GM19468 (cell line): ENCODE measurements at regions not wholly inside any gene's neighbourhood (a gene's known extent, or its start where the extent isn't known, plus 50 kb on each side); places are given as distances from the start of the nearest gene placed in this dataset.

ENCODE experiments used
- ATAC-seq: cut with Tn5 transposase; IDR thresholded peaks from one replicate; pipeline ENCODE4 v1.9.1; 2021; ENCODE audit warnings: mild to moderate bottlenecking, moderate library complexity, moderate number of reproducible peaks; ENCODE audit not compliant: unreplicated experiment; ENCODE audit errors: extremely low read depth

- ATAC-seq: no peak
Observed at GRCh38 chr6:132972254-132972653, 157.9 kb downstream of the RPS12 start.

- ATAC-seq: no peak
Observed at GRCh38 chr6:132972971-132973370, 158.6 kb downstream of the RPS12 start.

GRCh38 chr6:132973514-132973993 lies 159.2 kb downstream of the RPS12 start:
- no peak for ATAC-seq

GRCh38 chr6:132974122-132974521 lies 159.8 kb downstream of the RPS12 start:
- no peak for ATAC-seq

- no peak for ATAC-seq
Observed at GRCh38 chr6:132977413-132977812, 163.0 kb downstream of the RPS12 start.

- no peak for ATAC-seq
Observed at GRCh38 chr6:132978685-132979084, 164.3 kb downstream of the RPS12 start.

GRCh38 chr6:132993738-132994137 lies 179.4 kb downstream of the RPS12 start:
- ATAC-seq: no peak

GRCh38 chr6:132995009-132995408 lies 180.6 kb downstream of the RPS12 start:
- ATAC-seq: no peak

GRCh38 chr6:132995432-132995831 lies 181.1 kb downstream of the RPS12 start:
- no peak for ATAC-seq

- ATAC-seq: no peak
Observed at GRCh38 chr6:132998418-132998817, 184.0 kb downstream of the RPS12 start.

- no peak for ATAC-seq
Observed at GRCh38 chr6:133001040-133001565, 186.7 kb downstream of the RPS12 start.

GRCh38 chr6:133004304-133004884 lies 190.0 kb downstream of the RPS12 start:
- no peak for ATAC-seq

- no peak for ATAC-seq
Observed at GRCh38 chr6:133012774-133013173, 198.4 kb downstream of the RPS12 start.

GRCh38 chr6:133016631-133017030 lies 202.3 kb downstream of the RPS12 start:
- no peak for ATAC-seq

- ATAC-seq: no peak
Observed at GRCh38 chr6:133017581-133017980, 203.2 kb downstream of the RPS12 start.

- ATAC-seq: no peak
Observed at GRCh38 chr6:133026705-133027104, 212.3 kb downstream of the RPS12 start.

- ATAC-seq: no peak
Observed at GRCh38 chr6:133033263-133033662, 207.9 kb upstream of the EYA4 start.

- ATAC-seq: no peak
Observed at GRCh38 chr6:133034509-133035206, 206.5 kb upstream of the EYA4 start.

- no peak for ATAC-seq
Observed at GRCh38 chr6:133040094-133040802, 200.9 kb upstream of the EYA4 start.

- no peak for ATAC-seq
Observed at GRCh38 chr6:133040803-133041419, 200.2 kb upstream of the EYA4 start.
